A549 (cell line): ENCODE measurements at regions not wholly inside any gene's neighbourhood (a gene's known extent, or its start where the extent isn't known, plus 50 kb on each side); places are given as distances from the start of the nearest gene placed in this dataset.

Experiments
- CHD2 ChIP-seq: fragments of 150-350 bp; IDR thresholded peaks from 2 replicates; pipeline ENCODE4 v1.6.1; 2014; ENCODE audit warnings: low read length; ENCODE audit not compliant: partially characterized antibody
- EHMT2 ChIP-seq: fragments of 200-600 bp; sonication (generic); IDR thresholded peaks from 2 replicates; pipeline ENCODE4 v1.6.1; 2016; ENCODE audit warnings: antibody characterized with exemption, low read depth, mild to moderate bottlenecking, moderate library complexity
- EP300 ChIP-seq, 2 experiments: fragments of >200 bp; sonication (Bioruptor Twin); formaldehyde crosslinking; IDR thresholded peaks; 2 replicates in 1 of 2; 3 replicates in 1 of 2; pipeline ENCODE4 v1.6.1; 2016 to 2017
- FOSL2 ChIP-seq, 2 experiments: fragments of 450-650 bp in 1 of 2; fragments of >200 bp in 1 of 2; sonication (Bioruptor Twin) in 1 of 2; formaldehyde crosslinking; IDR thresholded peaks; 2 replicates each; pipeline versions ENCODE4 v1.5.0 to v1.6.1; 2016 to 2020; ENCODE audit warnings: mild to moderate bottlenecking in 1 of 2, moderate library complexity in 1 of 2
- FOXS1 ChIP-seq: fragments of 250-450 bp; sonication (Bioruptor Pico); IDR thresholded peaks from 2 replicates; pipeline ENCODE4 v1.5.0; 2020; ENCODE audit warnings: mild to moderate bottlenecking, moderate library complexity
- HDAC2 ChIP-seq: fragments of 200-600 bp; sonication (generic); IDR thresholded peaks from 2 replicates; pipeline ENCODE4 v1.6.1; 2016
- MAZ ChIP-seq: fragments of 150-350 bp; IDR thresholded peaks from 2 replicates; pipeline ENCODE4 v1.6.1; 2014; ENCODE audit warnings: antibody characterized with exemption, low read depth, low read length, borderline replicate concordance
- MYC ChIP-seq: IDR thresholded peaks from 2 replicates; pipeline ENCODE4 v1.6.1; 2012; ENCODE audit warnings: mild to moderate bottlenecking, inconsistent platforms, low read length, improper control_type of control experiment, borderline replicate concordance
- POLR2A ChIP-seq: IDR thresholded peaks from 2 replicates; pipeline ENCODE4 v1.6.1; 2012; ENCODE audit warnings: mild to moderate bottlenecking, low read length
- RNF2 ChIP-seq: fragments of 200-600 bp; sonication (generic); IDR thresholded peaks from 2 replicates; pipeline ENCODE4 v1.6.1; 2016; ENCODE audit warnings: low read depth, mild to moderate bottlenecking, antibody characterized with exemption, moderate library complexity, borderline replicate concordance
- TF ChIP-seq, protein P1 (sequence below): fragments of >200 bp; sonication (Bioruptor Twin); formaldehyde crosslinking; IDR thresholded peaks from 3 replicates; pipeline ENCODE4 v1.5.1; 2016
- TF ChIP-seq, protein P2 (sequence below): fragments of 200-600 bp; sonication (generic); IDR thresholded peaks from 2 replicates; pipeline ENCODE4 v1.6.1; 2016; ENCODE audit warnings: antibody characterized with exemption, mild to moderate bottlenecking, moderate library complexity
- TF ChIP-seq, protein P3 (sequence below): fragments of 150-350 bp; IDR thresholded peaks from 2 replicates; pipeline ENCODE4 v1.6.1; 2014; ENCODE audit warnings: low read depth, mild to moderate bottlenecking, low read length

DNA sequence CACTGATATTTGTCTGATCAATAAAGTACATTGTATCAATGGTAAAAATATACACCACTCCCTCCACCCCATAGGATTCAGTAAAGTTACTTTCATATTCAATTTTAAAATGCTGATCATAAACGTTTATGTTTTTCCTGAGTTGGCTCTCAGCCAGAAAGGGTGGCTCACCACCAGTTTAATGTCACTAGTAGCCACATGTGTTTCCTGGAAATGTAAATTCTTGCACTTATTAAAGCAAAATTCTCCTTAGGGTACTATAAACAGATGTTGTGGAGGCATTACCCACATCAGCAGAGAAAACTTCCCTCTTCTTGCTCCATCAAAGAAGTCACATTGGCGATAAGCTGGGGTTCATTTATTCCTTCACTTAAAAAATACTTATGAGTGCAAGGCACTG is 210.3 kb downstream of the SREK1 start:
- TF ChIP-seq, protein P1, sequence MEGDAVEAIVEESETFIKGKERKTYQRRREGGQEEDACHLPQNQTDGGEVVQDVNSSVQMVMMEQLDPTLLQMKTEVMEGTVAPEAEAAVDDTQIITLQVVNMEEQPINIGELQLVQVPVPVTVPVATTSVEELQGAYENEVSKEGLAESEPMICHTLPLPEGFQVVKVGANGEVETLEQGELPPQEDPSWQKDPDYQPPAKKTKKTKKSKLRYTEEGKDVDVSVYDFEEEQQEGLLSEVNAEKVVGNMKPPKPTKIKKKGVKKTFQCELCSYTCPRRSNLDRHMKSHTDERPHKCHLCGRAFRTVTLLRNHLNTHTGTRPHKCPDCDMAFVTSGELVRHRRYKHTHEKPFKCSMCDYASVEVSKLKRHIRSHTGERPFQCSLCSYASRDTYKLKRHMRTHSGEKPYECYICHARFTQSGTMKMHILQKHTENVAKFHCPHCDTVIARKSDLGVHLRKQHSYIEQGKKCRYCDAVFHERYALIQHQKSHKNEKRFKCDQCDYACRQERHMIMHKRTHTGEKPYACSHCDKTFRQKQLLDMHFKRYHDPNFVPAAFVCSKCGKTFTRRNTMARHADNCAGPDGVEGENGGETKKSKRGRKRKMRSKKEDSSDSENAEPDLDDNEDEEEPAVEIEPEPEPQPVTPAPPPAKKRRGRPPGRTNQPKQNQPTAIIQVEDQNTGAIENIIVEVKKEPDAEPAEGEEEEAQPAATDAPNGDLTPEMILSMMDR, result no peak
- TF ChIP-seq FOSL2 (IDR thresholded peaks at IDR 0.05), result no peak
- TF ChIP-seq FOSL2 (CRISPR knock-in tag; IDR thresholded peaks at IDR 0.05), result no peak
- no peak for TF ChIP-seq CHD2
- no peak for TF ChIP-seq EHMT2
- no peak for TF ChIP-seq POLR2A
- no peak for TF ChIP-seq MAZ
- TF ChIP-seq, protein P2, sequence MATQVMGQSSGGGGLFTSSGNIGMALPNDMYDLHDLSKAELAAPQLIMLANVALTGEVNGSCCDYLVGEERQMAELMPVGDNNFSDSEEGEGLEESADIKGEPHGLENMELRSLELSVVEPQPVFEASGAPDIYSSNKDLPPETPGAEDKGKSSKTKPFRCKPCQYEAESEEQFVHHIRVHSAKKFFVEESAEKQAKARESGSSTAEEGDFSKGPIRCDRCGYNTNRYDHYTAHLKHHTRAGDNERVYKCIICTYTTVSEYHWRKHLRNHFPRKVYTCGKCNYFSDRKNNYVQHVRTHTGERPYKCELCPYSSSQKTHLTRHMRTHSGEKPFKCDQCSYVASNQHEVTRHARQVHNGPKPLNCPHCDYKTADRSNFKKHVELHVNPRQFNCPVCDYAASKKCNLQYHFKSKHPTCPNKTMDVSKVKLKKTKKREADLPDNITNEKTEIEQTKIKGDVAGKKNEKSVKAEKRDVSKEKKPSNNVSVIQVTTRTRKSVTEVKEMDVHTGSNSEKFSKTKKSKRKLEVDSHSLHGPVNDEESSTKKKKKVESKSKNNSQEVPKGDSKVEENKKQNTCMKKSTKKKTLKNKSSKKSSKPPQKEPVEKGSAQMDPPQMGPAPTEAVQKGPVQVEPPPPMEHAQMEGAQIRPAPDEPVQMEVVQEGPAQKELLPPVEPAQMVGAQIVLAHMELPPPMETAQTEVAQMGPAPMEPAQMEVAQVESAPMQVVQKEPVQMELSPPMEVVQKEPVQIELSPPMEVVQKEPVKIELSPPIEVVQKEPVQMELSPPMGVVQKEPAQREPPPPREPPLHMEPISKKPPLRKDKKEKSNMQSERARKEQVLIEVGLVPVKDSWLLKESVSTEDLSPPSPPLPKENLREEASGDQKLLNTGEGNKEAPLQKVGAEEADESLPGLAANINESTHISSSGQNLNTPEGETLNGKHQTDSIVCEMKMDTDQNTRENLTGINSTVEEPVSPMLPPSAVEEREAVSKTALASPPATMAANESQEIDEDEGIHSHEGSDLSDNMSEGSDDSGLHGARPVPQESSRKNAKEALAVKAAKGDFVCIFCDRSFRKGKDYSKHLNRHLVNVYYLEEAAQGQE, result no peak
- no peak for TF ChIP-seq EP300 (IDR thresholded peaks at IDR 0.05)
- no peak for TF ChIP-seq MYC
- TF ChIP-seq, protein P3, sequence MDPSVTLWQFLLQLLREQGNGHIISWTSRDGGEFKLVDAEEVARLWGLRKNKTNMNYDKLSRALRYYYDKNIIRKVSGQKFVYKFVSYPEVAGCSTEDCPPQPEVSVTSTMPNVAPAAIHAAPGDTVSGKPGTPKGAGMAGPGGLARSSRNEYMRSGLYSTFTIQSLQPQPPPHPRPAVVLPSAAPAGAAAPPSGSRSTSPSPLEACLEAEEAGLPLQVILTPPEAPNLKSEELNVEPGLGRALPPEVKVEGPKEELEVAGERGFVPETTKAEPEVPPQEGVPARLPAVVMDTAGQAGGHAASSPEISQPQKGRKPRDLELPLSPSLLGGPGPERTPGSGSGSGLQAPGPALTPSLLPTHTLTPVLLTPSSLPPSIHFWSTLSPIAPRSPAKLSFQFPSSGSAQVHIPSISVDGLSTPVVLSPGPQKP, result no peak
- no peak for TF ChIP-seq RNF2
- no peak for TF ChIP-seq FOXS1 (CRISPR knock-in tag)
- no peak for TF ChIP-seq HDAC2
